ENCODE measurements at regions not wholly inside any gene's neighbourhood (a gene's known extent, or its start where the extent isn't known, plus 50 kb on each side); places are given as distances from the start of the nearest gene placed in this dataset.

GRCh38 chr7:1372063-1372462 lies 87.2 kb downstream of the MICALL2 start:
- no peaks in the 10 kb centered on the region for H3K36me3 ChIP-seq (ENCODE audit: control insufficient read depth, insufficient read depth, low read length)
- H3K9me3 ChIP-seq (ENCODE audit: control insufficient read depth, insufficient read depth, low read length) = no peaks in the 10 kb centered on the region
- H3K27ac ChIP-seq (ENCODE audit: low read depth, low read length) = no peak overlapping the region
- no peak overlapping the region for H3K4me3 ChIP-seq (ENCODE audit: low read depth, low read length)
- peaks cover 4% of the 10 kb centered on the region; the same call in 1 of the 2 replicates for H3K4me1 ChIP-seq (ENCODE audit: control insufficient read depth, insufficient read depth, low read length)
- peaks cover 17% of the 10 kb centered on the region for H3K27me3 ChIP-seq (ENCODE audit: control insufficient read depth, insufficient read depth, low read length)
- no peak overlapping the region for H3K9ac ChIP-seq (ENCODE audit: low read depth, low read length)

- H3K9me3 ChIP-seq (ENCODE audit: control insufficient read depth, insufficient read depth, low read length) = no peaks in the 10 kb centered on the region
- H3K27ac ChIP-seq (ENCODE audit: low read depth, low read length) = no peak overlapping the region
- peaks cover 4% of the 10 kb centered on the region; the same call in 1 of the 2 replicates for H3K4me1 ChIP-seq (ENCODE audit: control insufficient read depth, insufficient read depth, low read length)
- no peaks in the 10 kb centered on the region for H3K36me3 ChIP-seq (ENCODE audit: control insufficient read depth, insufficient read depth, low read length)
- H3K27me3 ChIP-seq (ENCODE audit: control insufficient read depth, insufficient read depth, low read length) = peaks cover 17% of the 10 kb centered on the region
- H3K4me3 ChIP-seq (ENCODE audit: low read depth, low read length) = no peak overlapping the region
- H3K9ac ChIP-seq (ENCODE audit: low read depth, low read length) = no peak overlapping the region
Measured at GRCh38 chr7:1372671-1373379, 86.4 kb downstream of the MICALL2 start.

DNA sequence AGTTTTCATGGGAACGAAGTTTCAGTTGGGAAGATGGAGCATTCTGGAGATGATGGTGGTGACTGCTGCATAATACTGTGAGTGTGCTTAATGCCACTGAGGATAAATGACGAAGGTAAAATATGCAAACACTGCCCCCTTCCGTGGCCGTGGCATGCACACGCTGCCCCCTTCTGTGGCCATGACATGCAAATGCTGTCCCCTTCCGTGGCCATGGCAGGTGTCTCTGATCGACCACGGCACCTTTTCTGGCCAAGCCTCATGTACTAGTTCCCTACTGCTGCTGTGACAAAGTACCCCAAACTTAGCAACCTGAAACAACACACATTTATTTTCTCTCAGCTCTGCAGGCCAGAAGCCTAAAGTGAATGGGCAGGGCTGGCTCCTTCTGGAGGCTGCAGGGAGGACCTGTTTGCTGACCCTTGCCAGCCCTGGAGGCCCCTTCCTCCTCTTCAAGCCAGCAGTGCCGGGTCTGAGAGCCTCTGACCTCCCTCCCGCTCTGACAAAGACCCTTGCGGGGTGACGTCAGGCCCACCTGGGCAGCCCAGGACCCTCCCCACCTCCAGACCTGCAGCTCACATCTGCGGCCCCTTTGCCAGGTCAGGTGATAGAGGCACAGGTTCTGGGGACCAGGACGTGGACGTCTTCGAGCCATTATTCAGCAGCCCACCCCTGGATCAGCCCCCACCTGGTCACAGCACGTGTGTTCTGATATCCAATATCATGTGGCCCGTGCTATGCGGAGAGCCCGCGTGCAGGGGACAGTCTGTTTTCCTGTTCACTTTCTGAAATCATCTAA lies 82.0 kb downstream of the MICALL2 start:
- Histone ChIP-seq H3K9ac (ENCODE audit: low read depth, low read length) (no peak overlapping the region), H3K36me3 (ENCODE audit: control insufficient read depth, insufficient read depth, low read length) (no peaks in the 10 kb centered on the region), H3K9me3 (ENCODE audit: control insufficient read depth, insufficient read depth, low read length) (no peaks in the 10 kb centered on the region), H3K4me1 (ENCODE audit: control insufficient read depth, insufficient read depth, low read length) (no peaks in the 10 kb centered on the region), H3K27ac (ENCODE audit: low read depth, low read length) (no peak overlapping the region), H3K4me3 (ENCODE audit: low read depth, low read length) (no peak overlapping the region), H3K27me3 (ENCODE audit: control insufficient read depth, insufficient read depth, low read length) (no peaks in the 10 kb centered on the region)

GRCh38 chr7:1378610-1379601 lies 80.4 kb downstream of the MICALL2 start:
- Histone ChIP-seq H3K4me1 (ENCODE audit: control insufficient read depth, insufficient read depth, low read length) (no peaks in the 10 kb centered on the region), H3K9me3 (ENCODE audit: control insufficient read depth, insufficient read depth, low read length) (no peaks in the 10 kb centered on the region), H3K4me3 (ENCODE audit: low read depth, low read length) (no peak overlapping the region), H3K36me3 (ENCODE audit: control insufficient read depth, insufficient read depth, low read length) (no peaks in the 10 kb centered on the region), H3K27me3 (ENCODE audit: control insufficient read depth, insufficient read depth, low read length) (no peaks in the 10 kb centered on the region), H3K27ac (ENCODE audit: low read depth, low read length) (no peak overlapping the region), H3K9ac (ENCODE audit: low read depth, low read length) (no peak overlapping the region)

GRCh38 chr7:1380231-1380815 lies 78.9 kb downstream of the MICALL2 start:
- no peak overlapping the region for H3K9ac ChIP-seq (ENCODE audit: low read depth, low read length)
- H3K27me3 ChIP-seq (ENCODE audit: control insufficient read depth, insufficient read depth, low read length) = no peaks in the 10 kb centered on the region
- H3K4me1 ChIP-seq (ENCODE audit: control insufficient read depth, insufficient read depth, low read length) = no peaks in the 10 kb centered on the region
- H3K27ac ChIP-seq (ENCODE audit: low read depth, low read length) = no peak overlapping the region
- H3K4me3 ChIP-seq (ENCODE audit: low read depth, low read length) = no peak overlapping the region
- no peaks in the 10 kb centered on the region for H3K9me3 ChIP-seq (ENCODE audit: control insufficient read depth, insufficient read depth, low read length)
- no peaks in the 10 kb centered on the region for H3K36me3 ChIP-seq (ENCODE audit: control insufficient read depth, insufficient read depth, low read length)

GRCh38 chr7:1380821-1381580 lies 78.3 kb downstream of the MICALL2 start:
- Histone ChIP-seq H3K4me1 (ENCODE audit: control insufficient read depth, insufficient read depth, low read length) (no peaks in the 10 kb centered on the region), H3K4me3 (ENCODE audit: low read depth, low read length) (no peak overlapping the region), H3K27me3 (ENCODE audit: control insufficient read depth, insufficient read depth, low read length) (no peaks in the 10 kb centered on the region), H3K27ac (ENCODE audit: low read depth, low read length) (no peak overlapping the region), H3K36me3 (ENCODE audit: control insufficient read depth, insufficient read depth, low read length) (no peaks in the 10 kb centered on the region), H3K9me3 (ENCODE audit: control insufficient read depth, insufficient read depth, low read length) (no peaks in the 10 kb centered on the region), H3K9ac (ENCODE audit: low read depth, low read length) (no peak overlapping the region)

DNA sequence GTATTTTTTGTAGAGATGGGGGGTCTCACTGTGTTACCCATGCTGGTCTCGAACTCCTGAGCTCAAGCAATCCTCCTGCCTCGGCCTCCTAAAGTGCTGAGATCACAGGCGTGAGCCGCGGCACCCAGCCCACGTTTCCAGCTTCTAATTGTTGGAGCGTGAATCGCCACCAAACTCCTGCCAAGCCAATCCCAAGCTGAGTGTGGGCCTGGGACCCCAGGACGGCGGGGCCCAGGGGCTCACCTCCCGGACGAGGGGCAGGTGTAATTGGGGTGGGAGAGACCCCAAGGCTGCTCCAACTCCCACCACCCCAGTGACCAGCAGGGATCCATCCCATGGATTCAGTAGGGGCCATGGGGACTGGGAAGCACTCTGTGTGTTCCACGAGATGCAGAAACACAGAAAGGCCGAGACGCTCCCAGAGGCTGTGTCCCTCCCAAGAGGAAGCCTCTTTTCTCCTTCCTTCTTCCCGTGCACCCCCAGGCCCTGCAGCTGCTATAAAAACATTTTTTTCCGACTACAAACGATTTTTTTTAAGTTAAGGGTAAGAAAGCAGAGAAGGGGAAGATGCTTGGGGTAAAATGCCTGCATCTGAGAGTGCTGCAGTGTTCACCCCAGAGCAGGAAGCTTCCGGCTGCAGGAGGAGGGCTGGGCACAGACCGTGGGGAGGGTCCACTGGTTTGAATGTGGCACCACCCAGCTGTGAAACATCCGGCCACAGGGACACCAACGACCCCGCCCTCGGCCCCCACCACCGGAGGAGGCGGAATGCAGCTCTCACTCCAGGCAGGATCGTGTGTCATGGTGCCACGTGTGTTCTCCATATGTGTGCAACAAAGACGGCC lies 76.5 kb downstream of the MICALL2 start:
- no peaks in the 10 kb centered on the region for H3K9me3 ChIP-seq (ENCODE audit: control insufficient read depth, insufficient read depth, low read length)
- H3K9ac ChIP-seq (ENCODE audit: low read depth, low read length) = no peak overlapping the region
- H3K4me1 ChIP-seq (ENCODE audit: control insufficient read depth, insufficient read depth, low read length) = no peaks in the 10 kb centered on the region
- H3K36me3 ChIP-seq (ENCODE audit: control insufficient read depth, insufficient read depth, low read length) = no peaks in the 10 kb centered on the region
- no peak overlapping the region for H3K27ac ChIP-seq (ENCODE audit: low read depth, low read length)
- H3K27me3 ChIP-seq (ENCODE audit: control insufficient read depth, insufficient read depth, low read length) = no peaks in the 10 kb centered on the region
- no peak overlapping the region for H3K4me3 ChIP-seq (ENCODE audit: low read depth, low read length)

DNA sequence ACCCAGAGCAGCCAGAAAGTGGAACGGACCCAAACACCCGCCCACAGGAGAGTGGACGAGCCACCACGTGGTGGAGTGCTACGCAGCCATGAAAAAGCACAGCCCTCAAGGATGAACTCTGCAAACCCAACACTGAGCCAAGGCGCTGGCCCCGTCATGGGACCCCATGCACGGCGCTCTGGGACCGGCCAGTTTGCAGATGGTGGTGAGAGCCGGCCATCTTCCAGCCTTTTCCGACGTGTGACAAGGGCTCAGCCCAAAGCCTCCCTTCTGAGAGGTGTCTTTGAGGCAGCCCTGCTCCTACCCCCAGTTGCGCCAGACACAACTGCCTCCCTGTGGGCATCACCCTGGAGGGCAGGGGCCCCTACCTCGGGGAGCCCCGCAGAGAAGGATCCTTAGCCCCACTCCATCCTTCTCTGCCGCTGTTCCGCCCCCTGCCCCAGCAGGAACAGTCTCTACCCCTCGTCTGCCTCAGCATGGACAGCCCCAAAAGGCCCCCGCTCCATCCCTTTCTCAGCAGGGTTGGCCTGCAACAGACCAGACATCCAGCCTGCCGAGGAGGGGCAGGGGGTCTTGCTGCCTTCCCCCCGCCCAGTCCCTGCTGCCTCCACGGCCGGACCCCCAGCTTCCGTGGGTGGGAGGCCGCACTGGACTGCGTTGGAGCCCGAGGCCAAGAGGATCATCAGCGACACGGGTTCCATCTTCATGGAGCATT lies 75.7 kb downstream of the MICALL2 start:
- H3K9me3 ChIP-seq (ENCODE audit: control insufficient read depth, insufficient read depth, low read length) = no peaks in the 10 kb centered on the region
- no peak overlapping the region for H3K9ac ChIP-seq (ENCODE audit: low read depth, low read length)
- no peak overlapping the region for H3K4me3 ChIP-seq (ENCODE audit: low read depth, low read length)
- H3K4me1 ChIP-seq (ENCODE audit: control insufficient read depth, insufficient read depth, low read length) = no peaks in the 10 kb centered on the region
- H3K27ac ChIP-seq (ENCODE audit: low read depth, low read length) = no peak overlapping the region
- no peaks in the 10 kb centered on the region for H3K27me3 ChIP-seq (ENCODE audit: control insufficient read depth, insufficient read depth, low read length)
- no peaks in the 10 kb centered on the region for H3K36me3 ChIP-seq (ENCODE audit: control insufficient read depth, insufficient read depth, low read length)

- Histone ChIP-seq H3K27ac (ENCODE audit: low read depth, low read length) (no peak overlapping the region), H3K4me3 (ENCODE audit: low read depth, low read length) (no peak overlapping the region), H3K4me1 (ENCODE audit: control insufficient read depth, insufficient read depth, low read length) (no peaks in the 10 kb centered on the region), H3K9me3 (ENCODE audit: control insufficient read depth, insufficient read depth, low read length) (no peaks in the 10 kb centered on the region), H3K36me3 (ENCODE audit: control insufficient read depth, insufficient read depth, low read length) (no peaks in the 10 kb centered on the region), H3K9ac (ENCODE audit: low read depth, low read length) (no peak overlapping the region), H3K27me3 (ENCODE audit: control insufficient read depth, insufficient read depth, low read length) (no peaks in the 10 kb centered on the region)
Measured at GRCh38 chr7:1384113-1384415, 75.2 kb downstream of the MICALL2 start.

Data from HUES48 (cell line).